ENCODE measurements at regions not wholly inside any gene's neighbourhood (a gene's known extent, or its start where the extent isn't known, plus 50 kb on each side); places are given as distances from the start of the nearest gene placed in this dataset.

DNA sequence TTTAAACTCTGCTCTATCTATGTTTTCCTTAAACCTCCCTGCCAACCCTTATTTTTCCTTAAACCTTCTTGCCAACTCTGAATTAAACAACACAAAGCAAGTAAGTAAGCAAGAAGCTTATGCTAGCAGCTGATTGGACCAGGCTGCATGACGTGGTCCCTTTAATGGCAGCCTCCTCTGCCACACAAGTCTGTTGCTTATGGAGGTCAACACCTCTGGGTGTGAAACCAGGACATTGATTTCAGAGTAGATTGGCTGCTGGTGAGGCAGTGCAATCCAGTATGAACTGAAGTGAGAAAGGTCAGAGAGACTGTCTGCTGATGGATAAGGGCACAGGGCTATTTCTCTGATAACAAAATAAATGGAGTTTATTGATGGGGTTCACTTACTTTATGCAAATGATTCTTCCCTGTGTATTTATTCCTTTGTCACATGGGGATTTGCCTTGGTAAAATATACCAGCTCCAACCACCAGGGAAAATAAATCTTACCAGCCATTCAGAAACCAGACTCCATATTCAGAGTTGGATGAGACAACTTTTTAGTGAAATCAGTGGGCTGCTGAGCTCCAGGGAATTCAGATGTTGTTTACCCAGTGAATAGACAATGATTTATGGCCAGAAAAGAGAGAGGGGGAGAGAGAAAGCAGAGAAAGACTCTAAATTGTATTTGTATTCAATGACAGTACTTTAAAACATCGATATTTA, 112.2 kb upstream of the NCKAP5 start:
- Histone ChIP-seq H3K9me3 (ENCODE audit: control insufficient read depth in 1 of 2, low read length in 2 of 2) (no peaks in the 10 kb centered on the region), H3K36me3 (ENCODE audit: control insufficient read depth in 1 of 2, insufficient read depth in 2 of 2, low read length in 2 of 2) (no peaks in the 10 kb centered on the region), H3K27ac (ENCODE audit: low read depth, low read length) (no peak overlapping the region), H3K4me1 (ENCODE audit: control insufficient read depth in 1 of 2, insufficient read depth in 2 of 2, low read length in 2 of 2) (no peaks in the 10 kb centered on the region), H3K27me3 (ENCODE audit: control insufficient read depth in 1 of 2, insufficient read depth in 2 of 2, low read length in 2 of 2) (no peaks in the 10 kb centered on the region), H3K9ac (ENCODE audit: low read depth in 1 of 2, low read length in 2 of 2) (no peak overlapping the region), H3K4me3 (ENCODE audit: low read depth in 1 of 2, low read length in 2 of 2) (no peak overlapping the region)

DNA sequence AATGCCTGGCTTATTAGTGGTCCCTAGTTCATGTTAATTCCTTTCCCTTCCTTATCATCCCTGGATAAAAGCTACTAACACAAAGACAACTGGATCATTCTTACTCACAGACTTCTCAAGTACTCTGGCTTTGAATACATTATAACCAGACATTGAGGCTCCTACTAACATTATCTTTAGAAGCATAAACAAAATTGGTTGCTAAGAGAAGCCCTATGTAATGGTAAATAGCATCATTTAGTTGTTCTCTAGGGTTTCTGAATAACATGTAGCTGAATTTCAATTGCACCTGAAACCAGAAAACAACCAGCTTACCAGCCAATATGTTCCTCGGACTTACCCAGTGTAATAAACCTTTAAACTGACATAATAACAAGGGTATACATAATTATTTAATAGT, 114.1 kb upstream of the NCKAP5 start:
- Histone ChIP-seq H3K4me1 (ENCODE audit: control insufficient read depth in 1 of 2, insufficient read depth in 2 of 2, low read length in 2 of 2) (no peaks in the 10 kb centered on the region), H3K27ac (ENCODE audit: low read depth, low read length) (no peak overlapping the region), H3K4me3 (ENCODE audit: low read depth in 1 of 2, low read length in 2 of 2) (no peak overlapping the region), H3K27me3 (ENCODE audit: control insufficient read depth in 1 of 2, insufficient read depth in 2 of 2, low read length in 2 of 2) (no peaks in the 10 kb centered on the region), H3K9me3 (ENCODE audit: control insufficient read depth in 1 of 2, low read length in 2 of 2) (no peaks in the 10 kb centered on the region), H3K36me3 (ENCODE audit: control insufficient read depth in 1 of 2, insufficient read depth in 2 of 2, low read length in 2 of 2) (no peaks in the 10 kb centered on the region), H3K9ac (ENCODE audit: low read depth in 1 of 2, low read length in 2 of 2) (no peak overlapping the region)

DNA sequence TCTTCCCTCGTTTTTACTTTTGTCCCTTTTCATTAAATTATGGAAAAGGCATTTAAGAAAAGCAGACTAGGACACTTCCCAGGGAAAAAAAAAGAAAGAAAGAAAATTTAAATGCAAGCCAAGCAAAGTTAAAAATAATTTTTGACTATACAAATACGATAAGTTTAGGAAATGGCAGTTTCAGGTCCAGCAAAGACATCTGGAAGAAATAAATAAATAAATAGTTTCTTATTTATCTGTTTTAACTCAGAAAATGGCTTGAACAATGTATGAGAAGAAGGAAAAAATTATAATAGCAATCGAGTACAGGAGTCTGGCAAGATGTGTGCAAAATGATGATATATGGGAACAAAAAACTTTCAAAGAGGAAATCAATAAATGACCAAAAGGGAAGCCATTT, 114.6 kb upstream of the NCKAP5 start:
- H3K36me3 ChIP-seq (ENCODE audit: control insufficient read depth in 1 of 2, insufficient read depth in 2 of 2, low read length in 2 of 2) = no peaks in the 10 kb centered on the region
- no peak overlapping the region for H3K9ac ChIP-seq (ENCODE audit: low read depth in 1 of 2, low read length in 2 of 2)
- no peak overlapping the region for H3K4me3 ChIP-seq (ENCODE audit: low read depth in 1 of 2, low read length in 2 of 2)
- H3K4me1 ChIP-seq (ENCODE audit: control insufficient read depth in 1 of 2, insufficient read depth in 2 of 2, low read length in 2 of 2) = no peaks in the 10 kb centered on the region
- no peak overlapping the region for H3K27ac ChIP-seq (ENCODE audit: low read depth, low read length)
- H3K9me3 ChIP-seq (ENCODE audit: control insufficient read depth in 1 of 2, low read length in 2 of 2) = no peaks in the 10 kb centered on the region
- H3K27me3 ChIP-seq (ENCODE audit: control insufficient read depth in 1 of 2, insufficient read depth in 2 of 2, low read length in 2 of 2) = no peaks in the 10 kb centered on the region

DNA sequence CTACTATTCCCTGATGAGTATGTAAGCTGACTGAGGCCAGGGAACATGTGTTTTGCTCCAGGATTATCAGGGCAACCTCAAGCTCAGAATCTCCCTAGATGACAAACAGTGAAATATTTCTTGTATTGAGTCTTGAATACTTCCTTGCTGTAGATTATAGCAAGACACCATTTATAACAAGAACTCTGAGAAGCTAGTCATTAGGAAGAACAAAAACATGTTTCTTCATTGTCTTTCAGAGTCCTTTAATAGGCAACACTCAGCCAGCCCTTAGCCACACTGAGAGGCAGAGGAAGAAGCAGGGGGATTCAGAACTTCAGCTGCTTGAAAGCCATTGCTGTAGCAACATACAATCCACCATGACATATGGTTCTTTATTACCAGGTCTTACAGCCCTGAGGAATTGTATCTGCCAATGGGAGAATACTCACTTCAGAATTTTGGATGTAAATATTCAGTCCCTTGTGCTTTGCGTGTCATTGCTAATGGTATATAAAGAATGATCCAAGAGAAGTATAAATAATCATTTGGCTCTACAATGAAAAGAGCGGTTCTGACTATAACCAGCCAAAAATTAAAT, 117.5 kb upstream of the NCKAP5 start:
- Histone ChIP-seq H3K9me3 (ENCODE audit: control insufficient read depth in 1 of 2, low read length in 2 of 2) (no peaks in the 10 kb centered on the region), H3K36me3 (ENCODE audit: control insufficient read depth in 1 of 2, insufficient read depth in 2 of 2, low read length in 2 of 2) (no peaks in the 10 kb centered on the region), H3K27ac (ENCODE audit: low read depth, low read length) (no peak overlapping the region), H3K9ac (ENCODE audit: low read depth in 1 of 2, low read length in 2 of 2) (no peak overlapping the region), H3K4me3 (ENCODE audit: low read depth in 1 of 2, low read length in 2 of 2) (no peak overlapping the region), H3K4me1 (ENCODE audit: control insufficient read depth in 1 of 2, insufficient read depth in 2 of 2, low read length in 2 of 2) (no peaks in the 10 kb centered on the region), H3K27me3 (ENCODE audit: control insufficient read depth in 1 of 2, insufficient read depth in 2 of 2, low read length in 2 of 2) (no peaks in the 10 kb centered on the region)

DNA sequence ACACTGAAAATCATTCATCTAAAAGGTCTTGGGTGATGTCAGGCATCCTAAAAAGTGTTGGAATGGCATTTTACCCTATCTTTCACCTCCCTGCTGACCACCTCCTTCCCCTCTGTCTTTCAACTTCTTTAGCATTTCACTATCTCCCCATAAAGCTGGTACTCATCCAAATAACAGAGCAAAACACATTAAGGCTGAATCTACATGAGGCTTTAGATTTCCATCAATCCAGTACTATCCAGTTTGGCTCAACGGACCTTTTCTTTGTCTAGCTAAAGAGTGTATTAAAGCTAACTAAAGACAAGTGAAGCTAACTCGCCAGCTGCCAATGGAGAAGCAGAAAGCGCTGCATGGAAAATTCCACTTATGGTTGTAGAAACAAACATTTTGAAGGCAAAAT, 122.5 kb upstream of the NCKAP5 start:
- no peaks in the 10 kb centered on the region for H3K36me3 ChIP-seq (ENCODE audit: control insufficient read depth in 1 of 2, insufficient read depth in 2 of 2, low read length in 2 of 2)
- no peak overlapping the region for H3K4me3 ChIP-seq (ENCODE audit: low read depth in 1 of 2, low read length in 2 of 2)
- H3K9me3 ChIP-seq (ENCODE audit: control insufficient read depth in 1 of 2, low read length in 2 of 2) = no peaks in the 10 kb centered on the region
- H3K4me1 ChIP-seq (ENCODE audit: control insufficient read depth in 1 of 2, insufficient read depth in 2 of 2, low read length in 2 of 2) = no peaks in the 10 kb centered on the region
- no peak overlapping the region for H3K27ac ChIP-seq (ENCODE audit: low read depth, low read length)
- H3K9ac ChIP-seq (ENCODE audit: low read depth in 1 of 2, low read length in 2 of 2) = no peak overlapping the region
- H3K27me3 ChIP-seq (ENCODE audit: control insufficient read depth in 1 of 2, insufficient read depth in 2 of 2, low read length in 2 of 2) = no peaks in the 10 kb centered on the region

DNA sequence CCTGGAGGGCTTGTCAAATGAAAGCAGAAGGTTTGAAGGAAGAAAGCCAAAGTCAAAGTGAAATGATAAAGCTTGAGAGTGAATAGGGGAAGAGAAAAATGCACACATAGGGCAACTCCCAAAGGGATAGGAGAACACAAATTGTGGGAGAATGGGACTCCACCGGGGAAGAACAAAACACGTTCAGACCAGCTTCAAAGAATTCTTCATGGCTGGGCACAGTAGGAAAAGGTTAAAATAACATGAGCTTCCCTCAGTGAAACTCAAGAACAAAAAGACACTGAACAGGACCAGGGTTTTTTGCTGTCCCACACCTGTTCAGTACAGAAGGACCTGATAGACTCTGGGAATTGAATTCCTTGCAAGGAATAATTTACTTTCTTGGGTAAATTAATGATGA, 123.1 kb upstream of the NCKAP5 start:
- Histone ChIP-seq H3K9me3 (ENCODE audit: control insufficient read depth in 1 of 2, low read length in 2 of 2) (no peaks in the 10 kb centered on the region), H3K27me3 (ENCODE audit: control insufficient read depth in 1 of 2, insufficient read depth in 2 of 2, low read length in 2 of 2) (no peaks in the 10 kb centered on the region), H3K4me3 (ENCODE audit: low read depth in 1 of 2, low read length in 2 of 2) (no peak overlapping the region), H3K36me3 (ENCODE audit: control insufficient read depth in 1 of 2, insufficient read depth in 2 of 2, low read length in 2 of 2) (no peaks in the 10 kb centered on the region), H3K9ac (ENCODE audit: low read depth in 1 of 2, low read length in 2 of 2) (no peak overlapping the region), H3K27ac (ENCODE audit: low read depth, low read length) (no peak overlapping the region), H3K4me1 (ENCODE audit: control insufficient read depth in 1 of 2, insufficient read depth in 2 of 2, low read length in 2 of 2) (no peaks in the 10 kb centered on the region)

DNA sequence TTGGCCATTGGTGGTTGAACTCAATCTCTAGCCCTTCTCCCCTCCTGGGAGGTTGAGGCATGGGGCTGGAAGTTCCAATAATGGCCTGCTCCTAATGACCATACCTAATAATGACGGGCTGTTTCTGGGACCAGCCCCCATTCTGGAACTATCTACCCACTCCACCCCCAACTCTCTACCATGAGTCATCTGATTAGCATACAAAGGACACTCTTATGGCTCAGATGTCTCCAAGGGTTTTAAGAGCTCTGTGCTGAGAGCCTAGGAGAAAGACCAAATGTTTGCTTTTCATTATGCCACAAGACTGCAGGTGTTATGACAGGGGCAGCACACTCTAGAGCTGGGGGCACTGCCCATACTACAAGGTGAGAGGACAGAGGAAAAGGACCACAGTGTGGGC, 137.0 kb upstream of the NCKAP5 start:
- H3K9ac ChIP-seq (ENCODE audit: low read depth in 1 of 2, low read length in 2 of 2) = no peak overlapping the region
- no peak overlapping the region for H3K4me3 ChIP-seq (ENCODE audit: low read depth in 1 of 2, low read length in 2 of 2)
- no peaks in the 10 kb centered on the region for H3K9me3 ChIP-seq (ENCODE audit: control insufficient read depth in 1 of 2, low read length in 2 of 2)
- H3K36me3 ChIP-seq (ENCODE audit: control insufficient read depth in 1 of 2, insufficient read depth in 2 of 2, low read length in 2 of 2) = no peaks in the 10 kb centered on the region
- peaks cover 0 to 7% of the 10 kb centered on the region in 2 donors for H3K27me3 ChIP-seq (ENCODE audit: control insufficient read depth in 1 of 2, insufficient read depth in 2 of 2, low read length in 2 of 2)
- no peaks in the 10 kb centered on the region for H3K4me1 ChIP-seq (ENCODE audit: control insufficient read depth in 1 of 2, insufficient read depth in 2 of 2, low read length in 2 of 2)
- no peak overlapping the region for H3K27ac ChIP-seq (ENCODE audit: low read depth, low read length)

DNA sequence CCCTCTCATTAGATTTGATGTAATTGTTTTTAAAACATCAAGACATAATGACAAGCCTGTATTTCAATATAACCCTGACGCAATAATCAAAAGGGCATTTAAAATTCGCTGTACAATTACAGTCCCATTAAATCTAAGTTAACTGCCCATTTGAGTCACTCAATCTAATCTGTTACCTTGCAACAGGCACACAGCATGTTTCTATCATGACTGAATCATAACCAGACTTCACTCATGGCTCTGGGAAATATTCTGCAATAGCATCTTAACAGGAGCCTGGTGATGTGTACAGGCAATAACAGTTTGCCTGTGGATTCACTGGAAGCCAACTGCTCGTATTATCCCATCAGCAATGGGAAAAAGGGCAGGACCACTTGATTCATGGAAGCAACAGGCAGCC, 142.3 kb upstream of the NCKAP5 start:
- Histone ChIP-seq H3K9ac (ENCODE audit: low read depth in 1 of 2, low read length in 2 of 2) (no peak overlapping the region), H3K4me3 (ENCODE audit: low read depth in 1 of 2, low read length in 2 of 2) (no peak overlapping the region), H3K9me3 (ENCODE audit: control insufficient read depth in 1 of 2, low read length in 2 of 2) (no peaks in the 10 kb centered on the region), H3K36me3 (ENCODE audit: control insufficient read depth in 1 of 2, insufficient read depth in 2 of 2, low read length in 2 of 2) (no peaks in the 10 kb centered on the region), H3K27ac (ENCODE audit: low read depth, low read length) (no peak overlapping the region), H3K27me3 (ENCODE audit: control insufficient read depth in 1 of 2, insufficient read depth in 2 of 2, low read length in 2 of 2) (no peaks in the 10 kb centered on the region), H3K4me1 (ENCODE audit: control insufficient read depth in 1 of 2, insufficient read depth in 2 of 2, low read length in 2 of 2) (no peaks in the 10 kb centered on the region)

DNA sequence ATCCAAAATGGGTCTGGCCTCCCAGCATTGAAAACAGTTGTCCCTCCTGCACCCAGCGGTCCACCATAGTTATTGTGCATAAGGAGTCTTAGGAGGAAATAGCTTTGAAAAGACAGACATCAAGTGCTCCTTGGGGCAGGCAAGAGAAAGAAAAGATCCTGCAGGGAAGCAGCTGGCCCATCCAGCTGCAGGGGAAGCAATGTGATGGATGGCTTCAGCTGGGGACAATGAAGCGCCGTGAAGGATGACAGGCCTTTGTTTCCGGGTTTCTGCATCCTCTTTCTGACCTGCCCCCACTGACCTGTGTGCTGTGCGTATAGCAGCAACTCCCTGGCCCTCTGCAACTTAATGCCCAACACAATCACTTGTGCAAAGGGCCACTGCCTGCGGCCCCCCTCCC, 142.9 kb upstream of the NCKAP5 start:
- Histone ChIP-seq H3K4me3 (ENCODE audit: low read depth in 1 of 2, low read length in 2 of 2) (no peak overlapping the region), H3K27me3 (ENCODE audit: control insufficient read depth in 1 of 2, insufficient read depth in 2 of 2, low read length in 2 of 2) (no peaks in the 10 kb centered on the region)

DNA sequence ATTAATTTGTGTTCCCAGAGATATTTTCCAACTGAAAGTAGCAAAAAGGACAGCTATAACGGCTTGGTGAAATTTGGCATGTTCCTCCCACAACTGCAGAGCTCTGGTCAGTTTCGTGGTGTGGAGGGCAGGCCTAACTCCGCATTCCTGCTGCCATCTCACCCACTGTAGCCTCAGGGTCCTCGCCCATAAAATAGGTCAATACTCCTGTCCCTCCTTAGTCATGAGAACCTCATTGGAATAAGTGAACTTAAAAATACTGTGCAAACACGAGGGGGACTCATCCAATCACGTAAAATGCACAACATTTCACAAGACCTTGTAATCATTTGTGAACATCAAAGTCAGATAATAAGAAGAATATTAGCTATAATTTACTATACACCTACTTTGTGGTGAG, 143.5 kb upstream of the NCKAP5 start:
- no peaks in the 10 kb centered on the region for H3K4me1 ChIP-seq (ENCODE audit: control insufficient read depth in 1 of 2, insufficient read depth in 2 of 2, low read length in 2 of 2)
- no peak overlapping the region for H3K27ac ChIP-seq (ENCODE audit: low read depth, low read length)
- no peak overlapping the region for H3K9ac ChIP-seq (ENCODE audit: low read depth in 1 of 2, low read length in 2 of 2)
- no peaks in the 10 kb centered on the region for H3K9me3 ChIP-seq (ENCODE audit: control insufficient read depth in 1 of 2, low read length in 2 of 2)
- no peak overlapping the region for H3K4me3 ChIP-seq (ENCODE audit: low read depth in 1 of 2, low read length in 2 of 2)
- no peaks in the 10 kb centered on the region for H3K36me3 ChIP-seq (ENCODE audit: control insufficient read depth in 1 of 2, insufficient read depth in 2 of 2, low read length in 2 of 2)
- H3K27me3 ChIP-seq (ENCODE audit: control insufficient read depth in 1 of 2, insufficient read depth in 2 of 2, low read length in 2 of 2) = no peaks in the 10 kb centered on the region

More for the DNA sequence above, 142.9 kb upstream of the NCKAP5 start:
- Histone ChIP-seq H3K27ac (ENCODE audit: low read depth, low read length) (no peak overlapping the region), H3K4me1 (ENCODE audit: control insufficient read depth in 1 of 2, insufficient read depth in 2 of 2, low read length in 2 of 2) (no peaks in the 10 kb centered on the region), H3K9ac (ENCODE audit: low read depth in 1 of 2, low read length in 2 of 2) (no peak overlapping the region), H3K9me3 (ENCODE audit: control insufficient read depth in 1 of 2, low read length in 2 of 2) (no peaks in the 10 kb centered on the region), H3K36me3 (ENCODE audit: control insufficient read depth in 1 of 2, insufficient read depth in 2 of 2, low read length in 2 of 2) (no peaks in the 10 kb centered on the region)

Data from duodenal mucosa (tissue), 2 donors.